ENCODE measurements at regions not wholly inside any gene's neighbourhood (a gene's known extent, or its start where the extent isn't known, plus 50 kb on each side); places are given as distances from the start of the nearest gene placed in this dataset.

GRCh38 chr4:180528003-180528402 lies 1715.2 kb upstream of the TENM3 start:
- 88 to 90% (median 90%) methylated on average over 9 of the region's 9 CpGs for WGBS, 3 donors
- H3K27ac ChIP-seq (ENCODE audit: low read depth, low read length): no peak overlapping the region

DNA sequence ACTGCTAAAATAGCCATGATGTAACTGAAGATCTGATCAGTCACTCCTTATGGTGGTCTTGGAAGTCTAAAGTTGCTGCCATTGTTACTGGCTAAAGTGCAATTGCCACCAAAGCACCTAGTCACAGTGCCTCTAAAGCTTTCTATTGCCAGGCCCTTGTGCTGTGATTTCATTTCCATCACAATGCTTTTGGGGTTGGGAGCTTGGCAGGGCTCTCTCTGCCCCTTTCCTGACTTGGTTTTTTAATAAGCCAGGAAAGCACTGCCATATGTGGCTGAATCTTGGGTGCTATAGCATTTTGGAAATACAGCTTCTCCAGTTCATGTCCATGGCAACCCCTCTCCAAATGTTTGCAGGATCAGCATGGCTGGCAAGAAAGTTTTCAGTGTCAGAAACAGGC lies 1712.4 kb upstream of the TENM3 start:
- no peak overlapping the region for H3K27ac ChIP-seq (ENCODE audit: low read depth, low read length)

- 72 to 79% (median 75%) methylated on average over 9 of the region's 9 CpGs for WGBS, 3 donors
- no peak overlapping the region for H3K27ac ChIP-seq (ENCODE audit: low read depth, low read length)
These were observed 1710.5 kb upstream of the TENM3 start for GRCh38 chr4:180532691-180533090.

- H3K27ac ChIP-seq (ENCODE audit: low read depth, low read length): no peak overlapping the region
- 49 to 72% (median 65%) methylated on average over 8 of the region's 8 CpGs for WGBS, 3 donors
These were observed 1704.7 kb upstream of the TENM3 start for GRCh38 chr4:180538384-180539057.

DNA sequence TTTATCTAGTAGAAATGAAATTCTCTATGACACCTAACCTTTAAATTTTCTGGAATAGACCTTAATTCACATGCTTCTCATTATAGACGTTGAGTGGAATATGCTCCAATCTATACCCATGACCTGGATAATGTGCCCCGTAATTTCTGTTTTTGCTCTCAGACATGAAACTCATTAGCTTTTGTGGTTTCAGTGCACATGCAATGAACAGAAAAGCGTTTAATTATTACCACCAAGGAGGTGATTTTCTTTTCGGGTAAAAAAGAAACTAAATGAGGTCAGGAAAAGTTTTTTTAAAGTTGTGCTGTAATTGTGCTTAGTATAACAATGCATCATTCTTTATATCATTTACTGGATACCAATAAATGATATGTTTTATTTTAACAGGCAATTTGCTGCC lies 1703.9 kb upstream of the TENM3 start:
- 56 to 79% (median 78%) methylated on average over 4 of the region's 4 CpGs for WGBS, 3 donors
- H3K27ac ChIP-seq (ENCODE audit: low read depth, low read length): no peak overlapping the region

DNA sequence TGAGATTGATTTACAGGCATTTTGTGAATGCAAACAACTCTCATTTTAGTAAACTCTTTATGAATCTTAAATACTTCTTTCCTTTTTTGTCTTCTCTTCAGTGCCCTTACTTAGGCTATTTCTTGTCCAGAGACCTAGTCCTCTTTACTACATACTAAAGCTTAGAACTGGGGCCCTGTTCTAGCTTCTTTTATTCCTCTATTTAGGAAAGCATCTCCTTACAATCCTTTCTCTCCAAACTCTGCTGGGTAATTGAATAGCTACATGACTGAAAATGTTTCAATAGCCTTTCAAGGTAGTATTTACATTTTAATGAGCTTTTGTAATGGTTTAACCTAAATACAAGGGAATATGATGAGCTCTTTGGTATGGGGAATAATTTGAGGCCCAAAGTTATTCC lies 1701.5 kb upstream of the TENM3 start:
- no peak overlapping the region for H3K27ac ChIP-seq (ENCODE audit: low read depth, low read length)

DNA sequence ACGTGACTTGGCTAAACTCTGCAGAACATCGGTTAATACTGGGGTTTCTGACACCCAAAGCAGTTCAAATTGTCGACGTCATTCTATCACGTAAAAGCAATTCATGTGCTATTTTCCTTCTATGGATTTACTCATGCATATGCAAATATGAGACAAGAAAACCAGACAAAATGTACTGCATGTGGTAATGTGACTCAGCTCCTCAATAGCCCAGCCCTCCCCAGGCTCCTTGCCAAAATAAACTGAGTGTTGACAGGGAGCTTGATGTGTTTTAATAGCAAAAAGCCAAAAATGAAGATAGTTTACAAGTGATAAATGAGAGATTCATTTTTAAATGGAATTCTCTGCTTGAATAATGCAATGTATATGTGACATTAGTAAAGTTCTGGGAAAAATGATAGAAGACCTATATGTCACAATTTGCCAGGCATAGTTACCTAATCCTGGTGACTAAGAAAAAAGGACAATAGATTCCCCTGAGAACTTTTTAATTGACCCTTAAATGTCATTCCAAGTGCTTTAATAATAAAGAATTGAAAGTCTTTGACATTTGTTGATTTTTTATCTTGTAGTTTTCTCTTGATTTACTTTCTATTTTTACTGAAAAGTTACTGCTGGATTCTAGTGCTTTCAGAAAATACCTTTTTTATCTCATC lies 1700.6 kb upstream of the TENM3 start:
- WGBS, 3 donors: 42 to 60% (median 44%) methylated on average over 5 of the region's 5 CpGs
- no peak overlapping the region for H3K27ac ChIP-seq (ENCODE audit: low read depth, low read length)

DNA sequence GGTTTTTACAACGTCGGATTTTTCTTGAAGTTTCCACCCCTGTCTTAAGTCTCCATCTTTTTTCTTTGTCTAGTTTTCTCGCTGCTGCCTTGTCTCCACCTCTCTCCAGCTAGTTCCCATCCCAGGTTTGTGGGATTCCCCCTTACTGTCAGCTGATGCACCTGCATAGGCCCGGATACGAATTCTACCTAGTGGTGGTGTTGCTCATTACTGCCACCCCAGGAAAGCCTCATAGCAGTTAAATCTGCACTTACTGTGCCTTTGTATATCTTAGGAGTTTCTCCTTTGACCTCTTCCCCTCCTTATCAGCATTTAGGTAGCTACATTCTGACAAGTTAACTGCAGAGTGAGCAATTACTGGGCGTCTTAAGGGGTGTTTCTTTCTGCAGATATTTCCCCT lies 1693.1 kb upstream of the TENM3 start:
- WGBS, 3 donors: 63 to 85% (median 84%) methylated on average over 6 of the region's 6 CpGs
- no peak overlapping the region for H3K27ac ChIP-seq (ENCODE audit: low read depth, low read length)

DNA sequence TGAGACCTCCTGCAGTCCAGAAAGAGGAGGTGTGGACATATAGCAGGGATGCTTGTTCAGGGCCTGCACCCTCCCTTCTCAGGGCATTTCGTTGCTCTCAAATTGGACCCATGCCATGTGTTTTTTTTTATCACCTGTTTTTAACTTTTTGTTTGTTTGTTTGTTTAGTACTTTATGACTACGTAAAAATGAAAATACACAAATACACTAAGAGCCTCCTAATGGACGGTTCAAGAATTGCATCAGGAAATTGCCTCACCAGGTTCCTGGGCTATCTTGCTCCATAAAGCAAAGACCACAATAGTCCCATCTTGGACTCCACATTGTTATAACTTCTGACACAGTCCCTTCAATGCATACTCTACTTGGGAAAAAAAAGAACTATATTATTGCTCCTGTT lies 1685.9 kb upstream of the TENM3 start:
- 62 to 70% (median 63%) methylated on average over 3 of the region's 3 CpGs for WGBS, 3 donors
- no peak overlapping the region for H3K27ac ChIP-seq (ENCODE audit: low read depth, low read length)

DNA sequence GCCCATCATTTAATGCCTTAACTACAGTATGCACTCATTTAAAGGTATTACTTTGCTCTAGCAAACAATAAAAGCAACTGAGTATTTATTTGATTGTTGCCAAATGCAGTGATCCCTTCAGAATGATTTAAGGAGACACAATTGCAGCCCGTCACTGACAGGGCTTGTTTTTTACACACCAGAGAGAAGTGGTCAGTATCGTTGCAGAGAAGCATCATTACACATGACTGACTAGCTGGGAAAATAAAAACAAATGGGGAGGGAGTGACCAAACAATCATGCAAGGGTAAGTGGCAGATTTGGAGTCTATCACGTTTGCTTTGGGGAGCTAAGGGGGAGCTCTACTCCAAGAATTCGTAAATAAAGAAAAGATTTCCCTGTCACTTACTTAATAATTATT lies 1685.3 kb upstream of the TENM3 start:
- WGBS, 3 donors: 53 to 69% (median 58%) methylated on average over 4 of the region's 4 CpGs
- no peak overlapping the region for H3K27ac ChIP-seq (ENCODE audit: low read depth, low read length)

- no peak overlapping the region for H3K27ac ChIP-seq (ENCODE audit: low read depth, low read length)
- WGBS, 3 donors: 58 to 71% (median 69%) methylated on average over 7 of the region's 7 CpGs
These were observed 1684.8 kb upstream of the TENM3 start for GRCh38 chr4:180558427-180558826.

GRCh38 chr4:180560896-180561295 lies 1682.3 kb upstream of the TENM3 start:
- WGBS, 3 donors: 28 to 63% (median 39%) methylated on average over 2 of the region's 2 CpGs
- H3K27ac ChIP-seq (ENCODE audit: low read depth, low read length): no peak overlapping the region

DNA sequence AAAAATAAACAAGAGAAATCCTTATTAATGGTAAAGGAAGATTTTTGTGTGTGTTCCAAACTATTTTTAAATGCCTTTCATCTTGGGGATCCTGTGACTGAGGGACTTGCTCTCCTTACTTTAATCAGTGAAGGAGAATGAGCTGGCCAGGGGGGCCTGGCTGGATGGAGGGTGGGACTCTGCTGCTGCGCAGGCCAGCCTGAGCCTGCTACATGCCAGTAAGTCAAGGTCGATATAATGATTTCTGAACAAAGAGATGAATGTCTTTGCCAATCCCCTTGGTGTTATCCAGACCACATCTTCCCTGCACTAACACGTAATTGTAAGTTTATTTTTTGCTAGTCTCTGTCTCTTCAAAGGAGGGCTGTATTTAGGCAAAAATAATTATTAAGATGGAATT lies 1679.2 kb upstream of the TENM3 start:
- H3K27ac ChIP-seq (ENCODE audit: low read depth, low read length): no peak overlapping the region
- 24 to 58% (median 56%) methylated on average over 3 of the region's 3 CpGs for WGBS, 3 donors

DNA sequence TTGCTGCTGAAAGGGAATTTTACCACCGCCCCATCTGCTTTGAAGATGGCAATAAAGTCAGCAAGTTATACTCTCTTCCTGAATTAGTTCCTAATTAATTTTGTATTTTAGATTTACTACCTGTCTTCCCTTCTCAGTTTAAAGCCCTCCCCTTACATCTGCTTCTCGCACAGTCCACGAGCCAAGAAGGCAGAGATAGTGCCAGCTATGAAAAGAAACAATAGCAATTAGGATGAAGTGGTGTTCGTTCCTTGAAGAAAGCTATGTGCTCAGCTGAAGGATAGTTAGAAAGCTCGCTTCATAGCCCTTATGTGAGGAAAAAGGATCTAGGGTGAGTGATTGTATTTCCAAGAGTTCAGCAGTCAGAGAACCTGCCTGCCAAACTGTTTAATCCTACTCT lies 1678.8 kb upstream of the TENM3 start:
- no peak overlapping the region for H3K27ac ChIP-seq (ENCODE audit: low read depth, low read length)
- 52 to 63% (median 55%) methylated on average over 5 of the region's 5 CpGs for WGBS, 3 donors

DNA sequence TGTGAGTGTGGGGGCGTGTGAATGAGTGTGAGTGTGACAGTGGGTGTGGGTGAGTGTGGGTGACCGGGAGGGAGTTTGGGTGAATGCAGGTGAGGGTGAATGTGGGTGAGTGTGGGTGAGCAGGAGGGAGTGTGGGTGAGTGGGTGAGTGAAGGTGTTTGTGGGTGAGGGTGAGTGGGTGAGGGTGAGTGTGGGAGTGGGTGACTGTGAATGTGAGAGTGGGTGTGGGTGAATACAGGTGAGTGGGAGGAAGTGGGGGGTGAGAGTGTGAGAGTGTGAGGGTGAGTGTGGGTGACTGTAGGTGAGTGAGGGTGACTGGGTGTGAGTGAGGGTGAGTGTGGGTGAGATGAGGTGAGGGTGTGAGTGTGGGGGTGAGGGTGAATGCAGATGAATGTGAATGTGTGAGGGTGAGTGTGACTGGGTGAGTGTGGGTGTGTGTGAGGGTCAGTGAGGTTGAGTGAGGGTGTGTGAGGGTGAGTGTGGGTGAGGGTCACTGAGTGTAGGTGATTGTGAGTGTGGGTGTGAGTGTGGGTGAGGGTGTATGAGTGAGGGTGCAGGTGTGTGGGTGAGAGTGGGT lies 1677.3 kb upstream of the TENM3 start:
- H3K27ac ChIP-seq (ENCODE audit: low read depth, low read length): no peak overlapping the region
- 65 to 93% (median 71%) methylated on average over 2 of the region's 2 CpGs for WGBS, 3 donors

- no peak overlapping the region for H3K27ac ChIP-seq (ENCODE audit: low read depth, low read length)
- 75 to 94% (median 79%) methylated on average over 2 of the region's 2 CpGs for WGBS, 3 donors
These were observed 1676.7 kb upstream of the TENM3 start for GRCh38 chr4:180566492-180566891.

- WGBS, 3 donors: 85 to 93% (median 92%) methylated on average over 7 of the region's 7 CpGs
- H3K27ac ChIP-seq (ENCODE audit: low read depth, low read length): no peak overlapping the region
These were observed 1676.1 kb upstream of the TENM3 start for GRCh38 chr4:180567080-180567479.

DNA sequence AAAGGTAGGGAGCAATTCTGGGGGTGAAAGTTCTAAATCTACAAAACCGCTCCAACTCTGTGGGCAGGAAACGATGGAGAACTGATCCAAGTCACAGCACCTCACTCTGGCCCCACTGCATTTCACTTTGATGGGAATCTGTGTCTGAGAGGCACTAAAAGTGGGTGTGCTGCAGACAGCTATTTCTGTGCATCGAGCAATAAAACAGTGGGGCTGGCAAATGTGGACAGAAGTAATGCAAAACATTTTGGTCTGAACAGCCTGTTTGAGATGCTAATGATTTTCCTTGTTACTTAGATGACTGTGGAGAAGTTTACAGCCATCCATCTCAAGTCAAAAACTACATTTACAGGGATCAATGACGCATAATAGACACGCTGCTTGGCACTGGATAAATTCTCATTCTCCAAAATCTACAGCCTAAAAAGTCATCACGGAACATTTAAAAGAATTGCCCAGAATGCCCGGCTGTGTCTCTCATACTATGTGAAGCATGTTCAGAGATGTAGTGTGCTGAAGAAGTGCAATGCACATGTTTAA lies 1671.6 kb upstream of the TENM3 start:
- WGBS, 3 donors: 77 to 83% (median 80%) methylated on average over 7 of the region's 7 CpGs
- no peak overlapping the region for H3K27ac ChIP-seq (ENCODE audit: low read depth, low read length)

DNA sequence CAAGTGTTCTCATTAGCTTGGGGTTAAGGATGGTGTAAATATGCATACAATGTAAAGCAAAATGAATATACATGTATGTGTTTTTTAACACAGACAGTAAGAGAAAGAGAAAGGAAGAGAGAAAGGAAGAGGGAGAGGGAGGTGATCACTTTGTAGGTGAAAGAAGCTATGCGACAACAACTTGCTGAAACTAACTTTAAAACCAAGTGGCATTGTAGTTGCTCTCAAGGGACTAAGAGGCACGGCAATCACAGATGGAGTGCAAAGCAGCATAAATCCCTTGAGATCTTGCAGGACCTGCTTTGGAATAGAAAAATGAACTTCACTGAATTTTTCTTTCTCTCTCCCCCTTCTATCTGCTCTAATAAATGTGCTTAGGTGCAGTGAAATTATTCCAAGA lies 1665.0 kb upstream of the TENM3 start:
- no peak overlapping the region for H3K27ac ChIP-seq (ENCODE audit: low read depth, low read length)
- 50 to 81% (median 58%) methylated on average over 2 of the region's 2 CpGs for WGBS, 3 donors

- 47 to 77% (median 74%) methylated on average over 4 of the region's 4 CpGs for WGBS, 3 donors
These were observed 1662.1 kb upstream of the TENM3 start for GRCh38 chr4:180581061-180581460.

More at GRCh38 chr4:180581061-180581460, 1662.1 kb upstream of the TENM3 start:
- H3K27ac ChIP-seq (ENCODE audit: low read depth, low read length): no peak overlapping the region
